Activated CD8-positive, alpha-beta memory T cell treated with anti-CD3 and anti-CD28 coated beads for 1 hour (primary cell): ENCODE measurements at regions not wholly inside any gene's neighbourhood (a gene's known extent, or its start where the extent isn't known, plus 50 kb on each side); places are given as distances from the start of the nearest gene placed in this dataset.
A peak's percentile ranks its signal among the peaks of the same experiment; 100 is the strongest.

Experiments
- DNase-seq, 2 donors: peaks; one replicate each; pipeline ENCODE4 v3.0.0-alpha.2; 2020; ENCODE audit warnings: low read depth in 1 of 2; ENCODE audit errors: extremely low read depth in 1 of 2

DNA sequence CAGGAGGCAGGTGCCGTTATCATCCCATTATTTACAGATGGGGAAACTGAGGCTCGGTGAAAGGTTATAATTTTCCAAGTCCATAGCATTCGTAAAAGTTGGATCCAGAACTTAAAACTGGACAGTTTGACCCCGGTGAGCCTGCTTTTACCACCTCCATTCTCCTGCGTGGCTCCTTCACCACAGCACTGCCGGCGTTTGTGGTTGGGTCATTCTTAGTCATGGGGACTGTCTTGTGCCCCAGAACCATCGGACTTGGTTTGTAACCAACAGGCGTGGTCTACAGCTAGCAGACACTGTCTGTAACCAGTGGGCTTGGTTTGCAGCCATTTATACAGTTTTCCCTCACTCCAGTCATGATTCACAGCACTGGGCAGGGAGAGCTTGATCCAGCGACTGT lies 511.3 kb downstream of the NPHP4 start:
- DNase-seq = no peak

DNA sequence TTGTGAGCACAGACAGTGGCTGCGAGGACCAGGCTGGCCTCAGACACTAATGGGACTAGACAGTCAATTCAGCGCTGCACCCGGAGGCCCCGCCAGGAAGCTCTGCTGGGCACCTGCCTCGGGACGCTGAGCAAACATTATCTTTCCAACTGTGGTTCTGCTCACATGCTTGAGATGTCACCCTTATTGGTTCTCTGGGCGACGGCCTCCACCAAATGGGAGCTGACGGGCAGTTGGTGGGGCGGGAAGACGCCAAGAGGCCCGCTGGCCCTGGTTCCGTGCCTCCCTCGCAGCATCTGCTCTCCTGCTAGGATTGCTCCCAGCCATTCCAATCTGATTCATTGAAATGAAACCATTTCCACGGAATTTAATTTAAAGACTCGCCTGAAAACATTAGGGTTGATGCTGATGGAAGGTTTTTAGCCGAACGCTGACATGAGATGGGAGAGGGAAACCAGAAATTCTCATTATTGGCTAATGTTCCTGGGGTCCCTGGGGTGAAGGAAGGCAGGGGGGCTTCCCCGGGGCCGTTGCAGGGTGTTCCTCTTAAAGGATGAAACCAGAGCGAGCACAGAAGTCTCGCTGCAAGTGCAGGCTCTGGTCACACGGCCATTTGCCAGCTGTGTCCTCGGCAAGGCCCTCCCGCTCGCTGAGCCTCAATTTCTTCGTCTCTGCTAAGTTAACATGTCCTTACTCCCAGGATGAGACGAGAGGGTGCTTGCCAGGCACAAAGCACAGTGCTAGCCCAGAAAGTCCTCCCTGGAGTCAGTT lies 512.2 kb downstream of the NPHP4 start:
- no peak for DNase-seq

DNA sequence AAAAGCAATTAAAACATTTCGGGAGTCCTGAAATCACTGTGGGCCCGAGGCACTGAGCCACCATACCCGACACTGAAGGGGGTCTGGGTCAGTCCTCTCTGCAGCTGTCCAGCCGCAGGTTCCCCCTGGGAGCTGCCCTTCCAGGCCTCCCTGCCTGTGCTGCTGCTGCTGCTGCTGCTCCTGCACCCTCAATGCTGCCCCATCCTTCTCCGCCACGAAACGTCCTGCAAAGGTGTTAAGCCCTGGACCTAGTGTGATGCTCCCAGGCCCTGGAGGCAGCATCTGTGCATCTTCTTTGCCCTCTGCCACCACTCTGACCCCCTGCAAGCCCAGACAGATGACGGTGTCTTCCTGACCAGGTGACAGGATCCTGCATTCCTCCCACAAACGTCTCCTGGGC lies 513.3 kb downstream of the NPHP4 start:
- no peak for DNase-seq

DNA sequence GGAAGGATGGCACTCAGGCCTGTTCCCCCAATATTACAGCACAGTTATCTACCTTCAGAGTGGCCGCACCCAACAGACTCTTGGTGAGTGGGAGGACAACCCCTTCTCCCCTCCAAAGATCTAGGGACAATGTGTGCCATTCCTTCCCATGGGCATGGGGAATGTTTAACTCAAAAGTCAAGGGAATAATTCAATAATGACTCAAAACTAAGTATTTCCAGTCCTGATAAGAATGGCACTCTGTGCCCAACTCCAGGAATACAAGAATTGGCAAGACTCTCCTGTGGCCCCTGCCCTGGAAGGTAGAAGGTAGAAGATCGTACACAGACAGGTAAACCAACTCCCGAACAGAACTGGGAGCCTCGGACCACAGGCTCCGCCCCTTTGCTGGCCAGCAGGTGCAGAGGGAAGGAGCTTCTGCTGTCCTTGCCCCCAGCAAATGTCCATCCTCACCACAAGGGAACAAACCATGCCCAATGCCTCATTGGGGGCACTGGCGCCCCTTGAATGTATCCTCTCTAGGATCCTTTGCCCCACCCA lies 514.0 kb downstream of the NPHP4 start:
- no peak for DNase-seq

DNA sequence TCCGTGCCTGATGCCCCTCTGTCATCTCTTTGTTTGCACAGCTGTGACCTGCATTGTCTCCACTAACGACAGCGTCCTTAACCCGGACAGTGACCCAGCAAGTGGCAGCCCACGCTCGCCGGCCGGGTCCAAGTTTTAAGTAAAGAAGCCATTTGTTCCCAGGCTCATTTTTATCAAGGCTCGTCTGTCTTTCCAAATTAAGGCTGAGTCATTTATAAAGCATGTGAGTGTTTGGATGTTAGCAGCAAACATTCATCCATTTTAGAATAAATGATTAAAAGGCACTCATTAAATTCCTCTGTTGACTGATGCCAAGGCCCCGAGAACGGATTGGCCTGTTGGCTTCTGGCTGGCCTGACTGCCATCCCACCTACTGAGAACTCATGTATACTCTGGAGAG lies 514.5 kb downstream of the NPHP4 start:
- no peak for DNase-seq

DNA sequence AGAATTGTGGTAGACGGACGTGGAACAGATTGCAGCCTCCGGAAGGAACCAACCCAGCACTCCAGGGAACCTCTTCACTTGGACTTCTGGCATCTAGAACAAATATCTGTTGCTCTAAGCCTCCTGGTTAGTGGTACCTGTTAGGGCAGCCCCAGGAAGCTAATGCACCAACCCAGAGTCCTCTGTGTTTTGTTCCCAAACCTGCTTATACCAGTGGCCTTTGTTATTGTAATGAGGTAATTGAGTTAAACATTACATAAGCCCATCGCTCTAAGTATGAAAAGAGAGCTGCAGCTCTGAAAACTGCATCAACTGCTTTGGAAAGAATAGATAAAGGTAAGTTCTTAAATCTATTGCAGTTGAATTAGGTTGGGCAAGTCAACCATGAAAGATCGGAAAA lies 516.7 kb downstream of the NPHP4 start:
- no peak for DNase-seq

DNA sequence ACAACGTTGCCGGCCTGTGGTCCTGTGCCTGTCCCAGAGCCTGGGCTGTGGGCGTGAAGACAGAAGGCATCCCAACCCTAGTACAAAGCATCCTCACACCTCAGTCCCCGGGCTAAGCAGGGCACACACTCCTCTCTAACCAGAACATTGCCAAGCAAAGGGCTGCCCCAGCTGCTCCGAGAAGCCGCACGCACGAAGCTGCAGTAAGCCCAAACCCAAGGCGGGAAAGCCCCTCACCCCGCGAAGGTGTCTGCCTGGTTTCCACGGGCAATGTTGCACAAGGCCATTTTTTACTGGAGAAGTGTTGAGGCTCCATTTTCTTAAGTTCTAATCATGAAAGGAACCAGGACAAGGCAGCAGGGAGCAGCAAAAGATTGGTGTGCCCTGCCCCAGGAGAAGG lies 519.0 kb downstream of the NPHP4 start:
- no peak for DNase-seq

DNA sequence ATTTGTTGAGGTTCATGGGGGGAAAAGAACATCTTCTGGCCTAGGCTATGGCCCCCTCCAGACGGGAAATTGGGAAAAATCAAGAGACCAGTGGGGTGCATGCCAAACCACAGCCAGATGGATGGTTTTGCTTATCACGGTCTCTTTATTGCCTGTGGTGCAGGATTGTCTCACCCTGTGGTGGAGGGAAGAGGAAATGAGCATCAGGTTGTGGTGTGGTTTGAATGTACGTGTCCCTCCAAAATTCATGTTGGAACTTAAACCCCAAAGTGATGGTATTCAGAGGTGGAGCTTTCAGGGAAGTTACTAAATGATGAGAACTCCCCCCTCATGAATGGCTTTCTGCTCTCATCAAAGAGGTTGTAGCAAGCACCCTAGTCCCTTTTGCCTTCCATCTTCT lies 525.7 kb downstream of the NPHP4 start:
- DNase-seq = no peak

DNA sequence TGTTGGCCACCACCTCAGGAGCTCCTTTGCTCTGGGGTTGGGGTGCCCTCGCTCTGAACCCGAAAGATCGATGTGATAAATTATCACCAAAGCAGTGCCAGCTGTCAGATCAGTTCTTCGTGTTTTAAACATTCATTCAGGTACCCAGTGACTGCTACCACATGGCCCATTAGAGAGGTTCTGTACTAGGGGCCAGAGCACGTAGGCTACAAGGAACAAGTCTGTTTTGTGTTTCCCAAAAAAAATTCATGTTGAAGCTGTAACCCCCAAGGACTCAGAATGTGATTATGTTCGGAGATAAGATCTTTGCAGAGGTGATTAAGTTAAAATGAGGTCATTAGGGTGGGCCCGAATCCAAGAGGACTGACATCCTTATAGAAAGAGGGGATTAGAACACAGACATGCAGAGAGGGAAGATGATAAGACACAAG lies 526.9 kb downstream of the NPHP4 start:
- DNase-seq = no peak

DNA sequence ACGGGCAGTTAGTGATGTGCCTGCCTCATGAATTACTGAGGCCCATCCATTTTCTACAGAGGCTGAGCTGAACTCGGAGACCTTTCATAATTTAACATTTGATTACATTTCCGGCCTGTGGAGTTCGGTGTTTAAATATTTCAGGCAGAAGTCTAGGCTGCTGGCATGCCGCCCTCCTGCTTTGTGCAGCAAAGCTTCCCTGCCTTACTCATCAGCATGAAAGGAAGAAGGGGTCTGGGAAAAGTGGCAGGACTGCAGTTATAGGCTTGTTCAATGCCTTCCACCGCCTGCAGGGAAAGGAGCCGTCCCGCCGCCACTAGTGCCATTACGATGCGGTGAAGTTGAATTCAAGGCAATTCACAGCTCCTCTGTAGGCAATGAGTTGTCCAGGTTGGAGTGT lies 527.9 kb downstream of the NPHP4 start:
- DNase-seq = no peak

DNA sequence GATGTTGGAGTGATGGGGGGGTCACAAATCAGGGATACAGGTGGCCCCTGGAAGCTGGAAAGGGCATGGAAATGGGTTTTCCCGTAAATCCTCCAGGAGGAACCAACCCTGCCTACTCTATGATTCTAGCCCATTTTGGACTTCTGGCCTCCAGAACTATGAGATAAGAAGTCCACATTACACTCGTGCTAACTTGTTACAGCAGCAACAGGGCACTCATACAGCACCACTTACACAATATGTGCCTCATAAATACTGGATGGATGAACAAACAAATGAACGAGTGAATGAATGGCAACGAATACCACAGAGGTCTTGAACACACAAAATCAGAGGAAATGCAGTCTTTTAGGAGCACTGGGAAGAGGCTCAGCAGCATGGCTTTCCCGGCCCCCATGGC lies 531.3 kb downstream of the NPHP4 start:
- DNase-seq = no peak

DNA sequence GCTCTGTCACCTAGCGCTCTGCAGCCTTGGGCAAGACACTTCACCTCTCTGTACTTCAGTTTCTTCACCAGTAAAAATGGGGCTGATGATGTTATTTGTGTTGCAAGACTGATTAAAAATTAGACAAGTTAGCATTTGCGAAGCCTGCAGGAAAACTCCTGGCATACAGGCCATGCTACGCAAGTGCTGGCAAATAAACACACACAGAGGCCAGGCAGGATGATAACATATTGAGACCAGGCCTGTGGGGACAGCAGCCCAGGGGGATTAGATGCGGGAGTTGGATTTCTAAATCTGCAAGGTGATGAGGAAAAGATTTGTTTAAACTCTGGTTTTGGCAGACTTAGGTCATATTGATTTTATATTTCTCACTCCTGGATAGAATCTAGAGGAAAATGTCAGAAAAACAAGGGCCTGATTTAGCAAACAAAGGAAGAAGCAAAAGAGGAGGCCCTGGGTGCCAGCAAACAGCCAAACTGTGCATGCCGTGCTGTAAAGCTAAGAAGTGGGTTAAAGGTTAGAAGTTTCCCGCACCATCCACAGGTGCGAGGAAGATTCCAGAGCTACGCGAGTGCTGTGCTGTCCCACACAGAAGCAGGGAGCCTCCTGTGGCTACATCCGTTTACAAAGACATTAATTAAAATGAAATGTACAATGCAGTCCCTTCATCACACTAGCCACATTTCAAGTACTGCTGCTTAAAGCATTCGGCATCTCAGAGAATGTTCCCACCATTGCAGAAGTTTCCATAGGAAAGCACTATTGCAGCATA lies 532.2 kb downstream of the NPHP4 start:
- no peak for DNase-seq

DNA sequence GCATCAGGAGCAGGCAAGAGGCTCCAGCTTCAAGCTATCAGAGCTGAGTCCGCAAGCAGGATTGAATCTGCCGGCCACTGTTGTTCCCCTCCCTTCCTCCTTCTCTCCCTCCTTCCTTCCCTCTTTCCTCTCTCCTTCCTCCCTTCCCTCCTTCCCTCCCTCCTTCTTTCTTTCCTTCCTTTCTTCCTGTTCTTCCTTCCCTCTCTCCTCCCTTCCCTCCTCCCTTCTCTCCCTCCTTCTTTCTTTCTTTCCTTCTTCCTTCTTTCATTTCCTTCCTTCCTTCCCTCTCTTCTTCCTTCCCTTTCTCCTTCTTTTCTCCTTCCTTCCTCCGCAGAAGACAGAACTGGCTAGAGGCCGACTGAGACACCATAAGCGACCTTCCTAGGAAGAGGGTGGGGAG lies 534.0 kb downstream of the NPHP4 start:
- no peak for DNase-seq

DNA sequence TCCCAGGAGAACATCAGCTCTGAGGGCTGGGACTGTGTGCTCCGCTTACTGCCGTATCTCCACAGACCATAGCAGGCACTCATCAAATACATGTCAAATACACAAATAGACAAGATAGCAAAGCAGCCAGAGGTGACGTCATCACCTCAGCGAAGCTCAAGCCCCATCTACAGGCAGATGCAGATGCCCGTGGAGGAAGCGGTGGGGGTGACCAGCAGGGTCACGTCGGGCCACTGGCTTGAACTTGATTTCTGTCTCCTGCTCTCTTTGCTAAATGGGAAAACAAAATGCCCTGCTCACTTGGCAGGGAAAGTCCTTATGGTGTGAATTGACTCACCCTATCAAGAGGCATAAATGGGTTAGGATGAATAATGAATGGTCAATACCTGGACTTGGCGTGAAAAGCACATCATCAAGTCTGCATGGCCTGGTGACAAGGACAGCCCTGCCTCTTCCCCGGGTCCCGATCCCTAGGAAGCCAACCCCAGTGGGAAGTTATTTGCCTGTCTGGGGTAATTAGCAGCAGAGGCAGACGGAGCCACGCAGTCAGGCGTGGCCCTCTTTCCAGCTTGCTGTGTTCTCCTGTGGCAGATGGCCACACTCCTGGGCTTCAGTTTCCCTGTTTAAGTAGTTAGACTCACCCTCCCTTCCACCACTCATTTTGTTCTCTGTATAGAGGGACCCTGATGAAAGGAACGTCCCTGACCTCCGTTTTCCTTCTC lies 536.0 kb downstream of the NPHP4 start:
- DNase-seq = no peak

DNA sequence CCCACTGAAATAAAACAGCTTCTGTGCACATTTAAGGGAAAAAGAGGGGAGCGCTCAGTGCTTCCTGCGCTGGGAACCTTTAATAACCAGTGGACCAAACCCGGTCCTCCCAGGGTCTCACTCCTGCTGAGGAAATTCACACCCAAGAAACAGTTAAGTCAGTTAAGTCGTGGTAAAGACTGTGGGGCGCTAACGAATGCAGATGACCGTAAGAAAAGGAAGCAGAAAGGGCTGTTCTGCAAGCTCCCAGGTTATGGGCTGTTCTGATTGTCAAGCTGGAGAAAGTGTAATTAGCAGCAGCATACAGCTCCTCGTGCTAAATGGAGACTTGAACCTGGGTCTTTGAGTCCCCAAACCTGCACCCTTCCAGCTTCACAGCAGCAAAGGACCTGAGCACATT lies 536.6 kb downstream of the NPHP4 start:
- DNase-seq = no peak

DNA sequence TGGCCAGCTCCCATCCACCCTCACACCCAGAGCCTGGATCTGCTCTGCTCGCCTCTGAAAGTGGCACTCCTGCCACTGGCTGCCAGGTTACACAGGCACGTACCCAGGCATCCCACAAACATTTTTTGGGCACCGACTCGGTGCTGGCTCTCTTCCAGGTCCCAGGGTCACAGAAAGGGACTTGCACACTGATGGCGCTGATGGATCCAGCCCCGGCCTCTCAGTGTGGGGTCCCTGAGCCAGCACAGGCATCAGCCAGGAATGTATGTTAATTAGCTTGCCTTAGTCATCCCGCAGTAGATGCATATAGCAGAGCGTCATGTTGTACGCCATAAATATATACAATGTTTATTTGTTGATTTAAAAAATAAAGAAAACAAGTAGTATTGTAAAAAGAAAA lies 537.2 kb downstream of the NPHP4 start:
- no peak for DNase-seq

DNA sequence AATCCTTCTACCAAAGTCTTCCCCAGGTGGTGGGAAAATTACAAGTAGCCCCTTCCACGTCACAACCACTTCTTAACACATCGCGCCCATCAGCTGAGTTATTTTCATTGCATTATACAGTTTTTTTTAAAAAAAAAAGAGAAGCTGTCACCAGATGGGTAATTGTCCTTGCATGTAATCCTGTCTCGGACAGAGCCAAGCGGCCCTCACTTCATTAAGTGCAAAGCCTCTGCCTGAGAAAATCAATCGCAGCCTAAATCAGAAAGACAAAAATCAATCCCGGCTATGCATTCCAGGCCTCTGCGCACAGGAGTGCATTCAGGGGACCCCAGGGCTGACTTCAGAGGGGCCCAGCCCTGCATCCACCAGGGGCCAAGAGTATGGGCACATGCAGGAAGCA lies 538.9 kb downstream of the NPHP4 start:
- DNase-seq = no peak

DNA sequence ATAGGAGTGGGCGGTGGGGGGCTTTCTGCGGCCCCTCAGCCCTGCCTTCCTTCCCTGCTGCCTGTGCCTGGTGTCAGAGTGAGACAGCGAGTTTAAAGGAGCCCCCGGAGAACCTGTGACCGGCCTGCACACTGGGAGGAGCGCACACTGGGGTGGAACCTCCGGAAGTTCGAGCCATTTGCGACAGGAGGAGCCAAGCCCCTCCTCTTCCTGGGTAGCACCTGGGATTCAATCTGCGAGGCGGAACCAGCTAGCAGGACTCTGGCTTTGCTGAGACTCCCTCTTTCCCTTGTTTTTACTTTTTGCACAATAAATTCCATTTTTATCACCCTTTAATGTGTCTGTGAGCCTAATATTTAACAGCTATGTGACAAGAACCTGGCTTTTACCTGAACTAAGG lies 540.6 kb downstream of the NPHP4 start:
- no peak for DNase-seq

DNA sequence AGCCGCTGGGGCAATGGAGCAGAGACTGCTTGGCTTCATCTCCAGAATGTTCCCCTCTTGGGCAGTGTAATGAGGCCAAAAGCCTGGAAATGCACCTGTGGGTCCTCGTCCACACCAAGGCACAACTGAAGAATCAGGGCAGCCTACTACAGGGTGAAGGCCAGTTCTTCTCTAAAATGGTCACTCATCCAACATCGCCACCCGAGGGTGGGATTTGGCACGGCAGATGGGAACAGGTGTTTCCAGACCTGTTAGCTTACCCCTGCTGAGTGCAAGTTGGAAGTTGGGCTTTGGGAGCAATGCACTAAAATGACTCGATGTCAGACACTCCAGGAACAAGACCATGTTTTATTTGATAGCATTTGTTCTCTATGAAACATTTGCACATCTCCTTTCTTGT lies 543.7 kb downstream of the NPHP4 start:
- peak in 1 of 2 donors; percentile 10 for DNase-seq

DNA sequence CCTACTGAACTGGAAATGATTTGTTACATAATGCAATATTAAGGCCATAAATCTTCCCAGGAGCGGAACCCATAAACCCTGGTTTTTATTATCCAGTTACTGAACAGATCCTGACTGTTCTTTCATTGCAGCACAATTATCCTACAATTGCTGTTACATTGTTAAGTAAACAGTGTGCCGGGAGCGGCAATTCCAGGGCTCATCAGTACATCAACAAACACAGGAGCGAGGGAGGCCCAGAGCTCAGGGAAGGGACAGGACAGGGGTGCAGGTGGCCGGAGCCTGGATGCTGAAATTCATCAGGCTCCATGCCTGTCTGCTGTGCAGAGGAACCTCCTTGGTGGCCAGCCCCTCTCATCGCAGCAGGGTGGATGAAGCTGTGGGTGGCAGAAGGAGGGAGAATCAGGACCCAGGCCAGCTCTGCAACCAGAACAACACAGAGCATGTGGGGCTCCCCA lies 544.7 kb downstream of the NPHP4 start:
- DNase-seq = no peak

DNA sequence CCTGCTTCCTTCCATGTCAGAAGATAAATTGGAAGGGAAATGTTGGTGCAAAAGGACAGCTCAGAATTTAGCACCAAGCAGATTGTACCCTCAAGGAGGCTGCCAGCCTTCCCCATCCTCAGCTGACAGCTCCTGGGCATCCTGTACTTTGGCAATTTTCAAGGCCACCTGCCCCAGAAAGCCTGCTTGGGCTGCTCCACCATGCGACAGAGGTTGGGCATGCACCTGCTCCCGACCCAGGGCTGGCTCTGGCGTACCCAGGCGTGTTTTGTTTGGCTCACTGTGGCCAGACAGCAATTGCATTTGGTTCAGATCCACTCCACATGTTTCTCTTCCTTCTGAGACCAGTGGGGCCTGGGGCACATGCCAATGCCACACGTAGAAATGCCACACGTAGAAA lies 547.8 kb downstream of the NPHP4 start:
- no peak for DNase-seq
